Mesendoderm (in vitro differentiated cells): ENCODE measurements at regions not wholly inside any gene's neighbourhood (a gene's known extent, or its start where the extent isn't known, plus 50 kb on each side); places are given as distances from the start of the nearest gene placed in this dataset.

Experiments used
- DNase-seq: peaks from one replicate; pipeline ENCODE4 v3.0.0; 2013
- H2AK5ac ChIP-seq: 2 replicates; pipeline ENCODE4 v1.6.1; 2013; ENCODE audit warnings: low read length, inconsistent platforms
- H2BK120ac ChIP-seq: 2 replicates; pipeline ENCODE4 v1.6.1; 2013; ENCODE audit warnings: low read depth, mild to moderate bottlenecking, low read length, moderate library complexity, mixed read lengths
- H2BK15ac ChIP-seq: replicated peaks from 2 replicates; pipeline ENCODE4 v1.6.1; 2013; ENCODE audit warnings: low read depth, mild to moderate bottlenecking, moderate library complexity
- H2BK5ac ChIP-seq: 2 replicates; pipeline ENCODE4 v1.6.1; 2013; ENCODE audit warnings: low read length, inconsistent platforms
- H3K18ac ChIP-seq: 2 replicates; pipeline ENCODE4 v1.6.1; 2013; ENCODE audit warnings: mild to moderate bottlenecking, low read length, mixed read lengths
- H3K23ac ChIP-seq: one replicate; pipeline ENCODE4 v1.6.1; 2013; ENCODE audit warnings: low read length
- H3K27ac ChIP-seq: 2 replicates; pipeline ENCODE4 v1.5.1; 2013; ENCODE audit warnings: low read depth, mild to moderate bottlenecking, inconsistent platforms, low read length, moderate library complexity
- H3K27me3 ChIP-seq: 2 replicates; pipeline ENCODE4 v1.6.1; 2013; ENCODE audit warnings: low read length, control low read depth, mild to moderate bottlenecking, inconsistent platforms; ENCODE audit not compliant: insufficient read depth, poor library complexity
- H3K36me3 ChIP-seq: 2 replicates; pipeline ENCODE4 v1.6.1; 2013; ENCODE audit warnings: low read length, inconsistent platforms; ENCODE audit not compliant: control insufficient read depth, insufficient read depth
- H3K4ac ChIP-seq: one replicate; pipeline ENCODE4 v1.6.1; 2013; ENCODE audit warnings: low read depth, mild to moderate bottlenecking, low read length, moderate library complexity
- H3K4me1 ChIP-seq: 2 replicates; pipeline ENCODE4 v1.6.1; 2013; ENCODE audit warnings: low read depth, low read length, inconsistent platforms; ENCODE audit not compliant: control insufficient read depth
- H3K4me2 ChIP-seq: 2 replicates; pipeline ENCODE4 v1.6.1; 2013; ENCODE audit warnings: low read length
- H3K4me3 ChIP-seq: 2 replicates; pipeline ENCODE4 v1.5.1; 2013; ENCODE audit warnings: mild to moderate bottlenecking, low read length
- H3K56ac ChIP-seq: one replicate; pipeline ENCODE4 v1.6.1; 2013; ENCODE audit warnings: low read length
- H3K79me1 ChIP-seq: 2 replicates; pipeline ENCODE4 v1.6.1; 2013; ENCODE audit warnings: low read length, inconsistent platforms
- H3K79me2 ChIP-seq: 2 replicates; pipeline ENCODE4 v1.6.1; 2013; ENCODE audit warnings: mild to moderate bottlenecking, low read length; ENCODE audit not compliant: control insufficient read depth, insufficient read depth
- H3K9ac ChIP-seq: 2 replicates; pipeline ENCODE4 v1.6.1; 2013; ENCODE audit warnings: low read length, inconsistent platforms
- H4K5ac ChIP-seq: one replicate; pipeline ENCODE4 v1.6.1; 2013; ENCODE audit warnings: low read length
- H4K8ac ChIP-seq: one replicate; pipeline ENCODE4 v1.6.1; 2013; ENCODE audit warnings: low read depth, mild to moderate bottlenecking, control low read depth, low read length, moderate library complexity
- WGBS: extraction: QIAGEN DNeasy Blood & Tissue Kit; methylation state at CpG from one replicate; pipeline ENCODE4 v1.1.7; 2013; ENCODE audit warnings: low lambda C conversion rate, missing lambda C conversion rate; ENCODE audit not compliant: insufficient coverage; ENCODE audit errors: extremely low coverage; 5-methylcytosine and 5-hydroxymethylcytosine counted together

DNA sequence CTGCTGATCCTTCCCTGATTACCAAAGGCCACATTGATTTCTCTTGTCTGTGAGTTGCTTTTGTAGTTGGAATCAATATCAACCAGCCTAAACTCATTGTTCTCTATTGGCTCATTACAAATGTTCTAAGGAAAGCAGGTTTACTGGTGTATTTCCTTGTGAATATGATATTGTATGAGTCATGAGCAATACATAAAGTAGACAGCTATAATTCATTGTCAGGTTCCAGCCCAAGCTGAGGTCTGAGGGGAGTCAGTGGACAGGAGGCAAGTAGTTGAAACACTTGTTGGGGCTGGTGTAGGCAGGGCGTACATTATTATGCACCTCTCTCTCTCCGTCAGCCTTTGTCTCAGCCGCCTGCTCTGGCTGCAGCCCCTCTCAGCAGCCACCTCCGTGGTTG is 451.7 kb downstream of the IPMK start:
- Histone ChIP-seq H3K18ac (no peak overlapping the region), H2AK5ac (no peak overlapping the region), H3K27me3 (no peaks in the 10 kb centered on the region), H3K79me1 (no peaks in the 10 kb centered on the region), H3K23ac (no peak overlapping the region), H3K27ac (no peak overlapping the region), H3K4me3 (no peak overlapping the region), H2BK5ac (no peak overlapping the region), H2BK120ac (no peak overlapping the region), H4K5ac (no peak overlapping the region), H3K56ac (no peak overlapping the region), H3K4me1 (no peaks in the 10 kb centered on the region), H3K4me2 (no peak overlapping the region), H3K4ac (no peak overlapping the region), H3K79me2 (no peaks in the 10 kb centered on the region), H2BK15ac (no peak overlapping the region), H3K36me3 (no peaks in the 10 kb centered on the region), H4K8ac (no peak overlapping the region), H3K9ac (no peak overlapping the region)
- WGBS: no CpG with 5 or more reads among the region's 4 CpGs
- no peak for DNase-seq

DNA sequence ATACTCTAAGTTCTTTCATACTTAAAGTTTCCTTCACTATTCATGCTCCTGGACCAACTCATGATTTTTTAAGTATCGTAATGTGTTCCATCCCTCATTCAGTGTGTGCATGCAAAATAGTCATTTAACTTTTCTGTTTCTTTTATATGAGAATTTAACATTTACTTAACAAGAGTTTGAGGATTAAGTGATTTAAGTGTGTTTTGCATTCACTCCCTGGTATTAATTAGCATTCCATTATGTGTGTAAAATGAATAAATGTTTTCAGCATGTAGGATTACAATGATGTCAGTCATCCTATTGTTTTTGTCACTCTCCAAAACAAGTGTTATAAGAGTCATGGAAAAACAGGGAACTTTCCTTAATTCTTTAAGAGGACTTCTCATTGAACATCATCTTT is 457.7 kb downstream of the IPMK start:
- Histone ChIP-seq H2BK120ac (no peak overlapping the region), H3K79me2 (no peaks in the 10 kb centered on the region), H3K36me3 (no peaks in the 10 kb centered on the region), H3K23ac (no peak overlapping the region), H2BK15ac (no peak overlapping the region), H3K9ac (no peak overlapping the region), H3K56ac (no peak overlapping the region), H4K5ac (no peak overlapping the region), H3K4me2 (no peak overlapping the region), H3K4ac (no peak overlapping the region), H3K79me1 (no peaks in the 10 kb centered on the region), H4K8ac (no peak overlapping the region), H3K27me3 (no peaks in the 10 kb centered on the region), H2BK5ac (no peak overlapping the region), H3K4me3 (no peak overlapping the region), H2AK5ac (no peak overlapping the region), H3K27ac (no peak overlapping the region), H3K4me1 (no peaks in the 10 kb centered on the region), H3K18ac (no peak overlapping the region)
- no peak for DNase-seq
- no CpG with 5 or more reads among the region's 1 CpG for WGBS

DNA sequence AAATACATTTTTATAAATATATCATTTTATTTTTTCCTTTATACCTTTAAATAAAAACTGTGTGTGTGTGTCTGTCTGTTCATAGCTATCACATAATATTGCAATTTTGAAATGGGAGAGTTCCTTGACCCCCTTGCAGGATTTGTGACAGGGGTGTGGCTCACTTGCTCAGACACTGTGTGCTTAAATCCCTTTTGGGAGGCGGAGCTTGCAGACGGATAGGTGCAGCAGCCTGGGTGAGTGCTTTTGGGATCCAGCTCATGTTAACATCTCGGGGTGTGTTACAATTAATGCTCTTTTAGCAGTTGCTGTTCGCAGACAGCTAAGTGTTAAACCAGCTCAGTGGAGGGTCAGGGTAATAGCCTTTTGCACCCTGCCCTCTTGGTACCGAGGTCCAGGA is 459.8 kb downstream of the IPMK start:
- H3K18ac ChIP-seq: no peak overlapping the region
- no peak overlapping the region for H4K8ac ChIP-seq
- no peak overlapping the region for H2BK15ac ChIP-seq
- no peak overlapping the region for H2AK5ac ChIP-seq
- no peak overlapping the region for H3K23ac ChIP-seq
- H2BK5ac ChIP-seq: no peak overlapping the region
- no peak overlapping the region for H3K4me2 ChIP-seq
- H4K5ac ChIP-seq: no peak overlapping the region
- no peak overlapping the region for H3K9ac ChIP-seq
- H3K27me3 ChIP-seq: no peaks in the 10 kb centered on the region
- H3K27ac ChIP-seq: no peak overlapping the region
- no peak overlapping the region for H3K4me3 ChIP-seq
- no peak overlapping the region for H3K56ac ChIP-seq
- H2BK120ac ChIP-seq: no peak overlapping the region
- DNase-seq: no peak
- WGBS: no CpG with 5 or more reads among the region's 5 CpGs
- H3K4ac ChIP-seq: no peak overlapping the region
- no peaks in the 10 kb centered on the region for H3K36me3 ChIP-seq
- H3K4me1 ChIP-seq: no peaks in the 10 kb centered on the region
- no peaks in the 10 kb centered on the region for H3K79me1 ChIP-seq
- H3K79me2 ChIP-seq: no peaks in the 10 kb centered on the region

DNA sequence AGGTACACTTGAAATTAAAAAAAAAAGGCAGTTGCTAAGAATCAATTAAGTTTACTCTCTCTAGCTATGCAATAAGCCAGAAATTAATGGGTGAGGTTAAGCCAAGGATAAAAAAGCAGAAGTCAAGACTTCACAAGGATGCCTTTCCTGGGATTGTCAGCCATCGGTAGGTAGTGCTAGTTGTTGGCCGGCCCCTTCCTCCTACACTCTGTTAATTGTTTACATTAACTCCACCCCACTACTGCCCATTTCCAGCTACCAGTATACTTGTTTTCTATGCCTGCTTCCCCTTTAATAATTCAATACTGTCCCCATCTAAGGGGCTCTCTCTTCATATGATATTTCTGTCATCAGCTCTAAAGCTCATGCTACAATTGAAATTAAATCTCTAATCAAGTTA is 461.0 kb downstream of the IPMK start:
- no peaks in the 10 kb centered on the region for H3K4me1 ChIP-seq
- no peak overlapping the region for H3K23ac ChIP-seq
- H3K79me2 ChIP-seq: no peaks in the 10 kb centered on the region
- H3K56ac ChIP-seq: no peak overlapping the region
- H4K5ac ChIP-seq: no peak overlapping the region
- H3K36me3 ChIP-seq: no peaks in the 10 kb centered on the region
- H3K4me2 ChIP-seq: no peak overlapping the region
- no peak overlapping the region for H2BK120ac ChIP-seq
- H3K4me3 ChIP-seq: no peak overlapping the region
- DNase-seq: no peak
- no peaks in the 10 kb centered on the region for H3K27me3 ChIP-seq
- no peak overlapping the region for H3K9ac ChIP-seq
- no peak overlapping the region for H3K27ac ChIP-seq
- WGBS: no CpG with 5 or more reads among the region's 2 CpGs
- no peak overlapping the region for H2BK15ac ChIP-seq
- no peak overlapping the region for H4K8ac ChIP-seq
- no peak overlapping the region for H3K4ac ChIP-seq
- H2BK5ac ChIP-seq: no peak overlapping the region
- H3K18ac ChIP-seq: no peak overlapping the region
- no peaks in the 10 kb centered on the region for H3K79me1 ChIP-seq
- H2AK5ac ChIP-seq: no peak overlapping the region

DNA sequence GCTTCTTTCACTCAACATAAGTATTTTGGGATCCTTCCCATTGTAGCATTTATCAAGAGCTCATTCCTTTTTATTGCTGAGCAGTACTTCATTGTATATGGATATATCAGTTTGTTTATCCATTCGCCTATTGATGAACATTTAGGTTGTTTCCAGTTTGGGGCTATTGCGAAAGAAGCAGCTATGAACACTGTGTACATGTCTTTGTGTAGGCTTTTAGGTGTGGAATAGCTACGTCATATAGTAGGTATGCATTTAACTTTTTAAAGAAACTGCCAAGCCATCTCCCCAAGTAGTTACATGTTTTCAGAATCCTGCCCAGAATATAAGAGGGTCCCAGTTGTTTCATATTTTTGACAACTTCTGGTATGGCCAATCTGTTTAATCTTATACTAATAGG is 468.1 kb downstream of the IPMK start:
- Histone ChIP-seq H3K23ac (no peak overlapping the region), H3K9ac (no peak overlapping the region), H3K27ac (no peak overlapping the region), H3K79me2 (no peaks in the 10 kb centered on the region), H2BK15ac (no peak overlapping the region), H2AK5ac (no peak overlapping the region), H3K36me3 (no peaks in the 10 kb centered on the region), H3K4ac (no peak overlapping the region), H3K4me2 (no peak overlapping the region), H3K4me1 (no peaks in the 10 kb centered on the region), H2BK5ac (no peak overlapping the region), H2BK120ac (no peak overlapping the region), H4K5ac (no peak overlapping the region), H3K27me3 (no peaks in the 10 kb centered on the region), H4K8ac (no peak overlapping the region), H3K56ac (no peak overlapping the region), H3K18ac (no peak overlapping the region), H3K79me1 (no peaks in the 10 kb centered on the region), H3K4me3 (no peak overlapping the region)
- DNase-seq: no peak
- no CpG with 5 or more reads among the region's 3 CpGs for WGBS

DNA sequence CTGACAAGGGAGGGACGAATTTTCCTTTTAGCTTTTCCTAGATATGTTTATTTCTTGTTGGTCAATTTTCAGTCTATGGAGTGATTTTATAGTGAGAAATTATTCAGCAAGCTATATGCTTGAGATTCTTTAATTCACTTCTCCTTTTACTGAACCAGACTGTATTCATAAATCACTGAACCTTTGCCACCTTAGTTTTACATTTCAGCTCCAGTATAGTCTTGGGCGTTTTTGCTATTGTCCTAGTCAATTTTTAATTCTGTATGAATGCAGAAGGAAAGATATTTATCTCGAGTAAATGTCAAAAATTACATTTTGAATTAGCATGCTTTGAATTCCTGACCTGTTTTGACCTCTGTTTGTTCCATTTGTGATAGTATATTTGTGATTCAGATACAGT is 468.9 kb downstream of the IPMK start:
- H3K27ac ChIP-seq: no peak overlapping the region

More for the DNA sequence above, 468.9 kb downstream of the IPMK start:
- Histone ChIP-seq H2BK5ac (no peak overlapping the region), H3K23ac (no peak overlapping the region), H3K36me3 (no peaks in the 10 kb centered on the region), H3K79me2 (no peaks in the 10 kb centered on the region), H3K9ac (no peak overlapping the region), H2BK15ac (no peak overlapping the region), H3K18ac (no peak overlapping the region), H4K8ac (no peak overlapping the region), H3K4me2 (no peak overlapping the region), H3K79me1 (no peaks in the 10 kb centered on the region), H3K4ac (no peak overlapping the region), H4K5ac (no peak overlapping the region), H2AK5ac (no peak overlapping the region), H3K4me3 (no peak overlapping the region), H3K56ac (no peak overlapping the region), H2BK120ac (no peak overlapping the region), H3K4me1 (no peaks in the 10 kb centered on the region), H3K27me3 (no peaks in the 10 kb centered on the region)
- no peak for DNase-seq
- WGBS: no CpG with 5 or more reads among the region's 3 CpGs
